NCI-H69 (cell line): ENCODE measurements at regions not wholly inside any gene's neighbourhood (a gene's known extent, or its start where the extent isn't known, plus 50 kb on each side); places are given as distances from the start of the nearest gene placed in this dataset.
A peak's percentile ranks its signal among the peaks of the same experiment; 100 is the strongest.

ENCODE experiments used
- DNase-seq: peaks from one replicate; lab custom pipeline; 2025; lab: John Stamatoyannopoulos, UW

DNA sequence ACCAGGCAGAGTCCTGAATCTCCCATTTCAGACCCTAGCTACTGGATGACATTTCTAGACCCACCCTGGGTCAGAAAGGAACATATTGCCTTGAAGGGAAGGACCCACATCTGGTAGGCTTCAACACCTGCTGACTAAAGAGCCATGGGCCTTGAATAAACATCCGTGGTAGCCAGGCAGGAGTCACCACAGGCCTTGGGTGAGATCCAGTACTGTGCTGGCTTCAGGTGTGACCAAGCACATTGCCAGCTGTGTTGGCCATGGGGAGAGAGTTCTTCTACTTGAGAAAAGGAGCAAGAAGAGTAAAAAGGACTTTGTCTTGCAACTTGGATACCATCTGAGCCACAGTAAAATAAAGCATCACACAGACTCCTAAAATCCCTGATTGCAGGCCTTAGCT is 332.6 kb downstream of the SLC16A7 start:
- DNase-seq = no peak

DNA sequence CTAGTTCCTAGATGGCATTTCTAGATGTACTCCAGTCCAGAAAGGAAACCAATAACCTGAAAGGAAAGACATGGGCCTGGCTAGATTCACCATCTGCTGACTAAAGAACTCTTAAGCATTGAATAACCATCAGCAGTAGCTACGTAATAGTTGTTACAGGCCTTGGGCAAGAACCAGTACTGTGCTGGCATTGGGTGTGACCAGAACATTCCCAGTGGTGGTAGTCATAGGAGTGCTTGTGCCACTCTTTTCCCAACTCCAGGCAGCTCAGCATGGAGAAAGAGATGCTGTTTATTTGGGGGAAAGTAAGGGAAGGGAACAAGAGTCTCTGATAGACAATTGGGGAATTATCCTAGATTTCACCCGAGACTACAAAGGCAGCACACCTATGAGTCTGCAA is 333.3 kb downstream of the SLC16A7 start:
- no peak for DNase-seq

GRCh38 chr12:59934486-59934885 is 338.7 kb downstream of the SLC16A7 start:
- no peak for DNase-seq

GRCh38 chr12:59936534-59936933 is 340.7 kb downstream of the SLC16A7 start:
- DNase-seq = no peak

GRCh38 chr12:59937148-59937547 is 341.3 kb downstream of the SLC16A7 start:
- DNase-seq = peak; percentile 2

DNA sequence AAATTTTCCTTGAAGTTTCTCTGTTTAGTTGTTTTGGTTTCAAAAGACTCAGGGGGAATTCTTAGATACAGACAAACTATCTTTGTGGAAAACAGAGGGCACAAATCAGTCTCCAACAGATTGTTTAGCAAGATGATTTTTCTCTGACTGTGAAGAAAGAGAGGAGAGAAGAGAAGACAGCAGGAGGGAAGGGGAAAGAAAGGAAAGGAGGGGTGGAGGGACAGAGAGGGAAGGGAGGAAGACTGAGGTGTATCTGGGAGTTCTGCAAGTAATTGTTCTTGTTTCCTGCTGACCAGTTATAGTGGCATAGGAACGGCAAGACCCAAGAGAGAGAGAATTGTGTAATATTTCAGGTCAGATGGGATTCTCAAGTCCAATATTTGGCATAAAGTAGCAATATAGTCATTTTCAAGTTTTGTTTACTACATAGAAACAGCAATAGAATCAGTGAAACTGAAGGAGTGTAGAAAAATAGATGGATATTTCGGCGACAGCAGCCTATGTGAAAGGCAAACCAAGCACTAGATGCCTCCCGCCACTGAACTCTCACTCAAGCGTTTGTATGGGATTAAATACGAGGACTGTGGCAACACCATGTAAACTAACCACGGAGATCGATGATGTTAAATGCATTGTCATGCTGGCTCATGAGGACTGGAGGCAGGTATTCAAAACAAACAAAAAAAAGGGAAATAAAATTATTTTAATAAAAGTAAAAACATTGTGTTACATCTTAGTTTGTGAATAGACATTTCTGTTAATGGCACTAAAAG is 342.5 kb downstream of the SLC16A7 start:
- DNase-seq = no peak

- no peak for DNase-seq
Observed at GRCh38 chr12:59940631-59941342, 345.0 kb downstream of the SLC16A7 start.

DNA sequence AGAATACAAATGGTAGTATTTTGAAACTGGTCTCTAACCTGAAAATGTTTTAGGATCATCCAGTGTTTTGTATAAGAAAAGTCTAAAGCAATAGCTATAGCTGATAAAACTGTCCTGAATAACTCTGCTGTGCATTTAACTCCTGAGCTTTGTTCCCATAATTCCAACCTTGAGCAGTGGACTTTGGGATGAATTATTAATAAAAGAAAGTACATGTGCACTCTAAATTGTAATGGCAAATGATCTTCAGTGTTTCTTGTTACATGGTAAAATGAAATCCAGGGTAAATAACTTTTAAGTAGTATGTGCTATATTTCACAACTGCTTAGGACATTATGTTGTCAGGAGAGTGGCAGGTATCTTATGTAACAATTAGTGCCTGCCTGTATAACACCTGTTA is 345.6 kb downstream of the SLC16A7 start:
- DNase-seq = no peak

GRCh38 chr12:59944177-59944576 is 348.3 kb downstream of the SLC16A7 start:
- DNase-seq = no peak

- no peak for DNase-seq
Observed at GRCh38 chr12:59946635-59947034, 350.8 kb downstream of the SLC16A7 start.

GRCh38 chr12:59963546-59963945 is 367.7 kb downstream of the SLC16A7 start:
- no peak for DNase-seq

- no peak for DNase-seq
Observed at GRCh38 chr12:59972905-59973304, 377.1 kb downstream of the SLC16A7 start.

DNA sequence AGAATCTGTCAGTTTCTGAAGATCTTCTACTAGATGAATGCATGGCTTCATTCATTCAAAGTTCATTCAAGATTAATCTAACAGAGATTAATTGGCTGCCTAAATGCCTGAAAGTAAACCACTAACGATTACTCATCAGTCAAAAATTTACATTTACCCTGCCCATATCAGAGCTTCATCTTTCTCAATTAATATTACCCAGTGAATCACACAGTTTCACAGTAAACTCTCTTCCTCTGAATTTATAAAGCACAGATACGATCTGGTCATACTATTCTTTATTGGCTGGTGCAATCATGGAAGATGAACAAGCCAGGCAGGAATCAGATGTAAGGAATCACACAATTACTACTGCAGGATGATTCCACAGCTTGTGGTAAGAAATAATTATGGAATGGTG is 377.7 kb downstream of the SLC16A7 start:
- no peak for DNase-seq

GRCh38 chr12:59977779-59978178 is 381.9 kb downstream of the SLC16A7 start:
- DNase-seq = no peak

GRCh38 chr12:59980476-59980875 is 384.6 kb downstream of the SLC16A7 start:
- no peak for DNase-seq

GRCh38 chr12:59999291-59999690 is 403.5 kb downstream of the SLC16A7 start:
- DNase-seq = no peak

- no peak for DNase-seq
Observed at GRCh38 chr12:60010486-60010885, 414.7 kb downstream of the SLC16A7 start.

DNA sequence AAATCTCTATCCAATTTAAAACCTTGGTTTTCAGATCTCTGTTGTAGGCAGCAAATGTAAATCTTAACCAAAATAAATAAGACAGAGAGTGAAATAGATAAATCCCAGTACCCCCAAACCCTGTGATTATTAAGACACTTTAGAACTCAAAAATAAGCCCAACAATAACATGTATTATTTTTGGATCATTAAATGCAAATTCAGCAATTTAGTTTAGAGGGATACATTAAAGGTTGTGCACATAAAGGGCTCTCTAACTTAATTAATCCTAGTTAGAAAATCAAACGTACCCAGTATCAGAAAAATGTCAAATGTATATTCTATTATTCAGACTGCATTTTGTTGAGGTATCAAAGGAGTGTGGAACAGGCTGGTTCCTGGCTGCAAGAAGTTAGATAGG is 416.8 kb downstream of the SLC16A7 start:
- no peak for DNase-seq

DNA sequence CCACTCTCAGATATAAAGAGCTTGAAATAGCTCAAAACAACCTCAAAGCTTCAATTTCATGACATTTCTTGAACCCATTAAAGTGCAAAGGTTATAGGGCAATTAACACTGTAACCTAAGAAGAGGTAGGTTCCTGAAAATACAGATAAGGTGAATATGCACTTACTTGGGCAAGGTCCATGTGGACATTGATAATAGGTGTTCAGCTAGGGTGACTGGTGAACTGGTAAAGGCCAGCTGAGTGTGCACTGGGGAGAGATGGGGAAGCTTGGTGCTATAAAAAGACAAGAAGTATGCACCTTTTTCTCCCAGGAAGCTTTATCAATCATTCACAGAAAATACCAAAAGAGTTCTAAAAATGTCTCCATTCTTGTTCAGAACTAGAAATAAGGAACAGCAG is 418.6 kb downstream of the SLC16A7 start:
- DNase-seq = no peak

- DNase-seq = no peak
Observed at GRCh38 chr12:60020068-60020467, 424.2 kb downstream of the SLC16A7 start.

DNA sequence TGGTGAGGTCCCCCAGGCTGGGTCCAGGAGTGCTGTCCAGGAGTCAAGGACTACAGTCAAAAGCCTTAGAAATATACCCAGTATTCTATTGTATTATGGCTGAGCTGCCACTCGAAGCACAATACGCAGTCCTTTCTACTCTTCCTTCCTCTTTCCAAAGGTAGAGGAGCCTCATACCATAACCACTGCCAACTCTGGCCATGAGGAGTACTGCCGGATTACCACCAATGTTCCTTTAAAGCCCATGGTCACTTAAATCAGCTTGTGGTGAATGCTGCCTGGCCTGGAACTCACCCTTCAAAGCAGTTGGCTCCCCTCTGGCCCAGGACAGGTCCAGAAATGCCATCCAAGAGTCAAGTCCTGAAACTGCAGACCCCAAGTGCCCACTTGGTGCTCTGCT is 425.4 kb downstream of the SLC16A7 start:
- DNase-seq = no peak

DNA sequence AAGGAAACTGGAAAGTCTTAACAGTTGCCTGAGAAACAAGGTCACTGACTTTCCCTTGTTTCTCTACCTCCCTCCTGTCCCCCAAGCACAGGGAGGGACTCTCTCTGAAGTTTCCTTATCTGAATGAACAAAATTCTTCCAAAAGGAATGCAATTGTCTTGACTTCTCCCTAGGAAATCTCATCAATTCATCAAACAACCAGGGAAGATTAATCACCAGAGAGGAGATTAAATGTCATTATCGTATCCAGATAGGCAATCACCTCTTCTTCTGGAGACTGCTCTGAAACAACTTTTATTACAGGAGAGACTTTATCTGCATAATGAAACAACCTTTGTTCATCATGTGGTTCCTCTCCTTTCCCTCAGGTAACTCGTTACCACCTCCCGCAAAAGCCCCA is 431.4 kb downstream of the SLC16A7 start:
- DNase-seq = no peak

DNA sequence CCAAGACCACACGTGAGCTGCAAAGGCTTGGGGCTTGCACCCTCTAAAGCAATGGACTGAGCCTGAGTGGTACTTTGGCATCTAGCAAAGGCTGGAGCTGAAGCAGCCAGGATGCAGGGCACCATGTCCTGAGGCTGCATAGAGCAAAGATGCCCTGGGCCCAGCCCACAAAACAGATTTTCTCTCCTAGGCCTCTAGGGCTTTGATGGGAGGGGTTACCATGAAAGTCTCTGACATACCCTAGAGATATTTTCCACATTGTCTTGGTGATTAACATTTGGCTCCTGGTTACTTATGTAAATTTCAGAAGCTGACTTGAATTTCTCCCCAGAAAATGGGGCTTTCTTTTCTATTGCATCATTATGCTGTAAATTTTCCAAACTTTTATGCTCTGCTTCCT is 438.3 kb downstream of the SLC16A7 start:
- no peak for DNase-seq

GRCh38 chr12:60035835-60036234 is 440.0 kb downstream of the SLC16A7 start:
- no peak for DNase-seq
